Fibroblast of villous mesenchyme (primary cell): ENCODE measurements at regions not wholly inside any gene's neighbourhood (a gene's known extent, or its start where the extent isn't known, plus 50 kb on each side); places are given as distances from the start of the nearest gene placed in this dataset.

ENCODE experiments used
- DNase-seq: peaks from one replicate; pipeline ENCODE4 v3.0.0-alpha.2; 2010; ENCODE audit warnings: low read depth
- H3K4me3 ChIP-seq: 2 replicates; pipeline ENCODE4 v1.5.1; 2011; ENCODE audit warnings: low read depth, mild to moderate bottlenecking, low read length
- CTCF ChIP-seq: IDR thresholded peaks from 2 replicates; pipeline ENCODE4 v1.5.1; 2012; ENCODE audit warnings: low read depth, mild to moderate bottlenecking, low read length; ENCODE audit not compliant: insufficient read depth

- DNase-seq, result no peak
- H3K4me3 ChIP-seq, result no peak overlapping the region
- no peak for TF ChIP-seq CTCF
Observed at GRCh38 chrX:791479-792034, 161.0 kb downstream of the SHOX start.

DNA sequence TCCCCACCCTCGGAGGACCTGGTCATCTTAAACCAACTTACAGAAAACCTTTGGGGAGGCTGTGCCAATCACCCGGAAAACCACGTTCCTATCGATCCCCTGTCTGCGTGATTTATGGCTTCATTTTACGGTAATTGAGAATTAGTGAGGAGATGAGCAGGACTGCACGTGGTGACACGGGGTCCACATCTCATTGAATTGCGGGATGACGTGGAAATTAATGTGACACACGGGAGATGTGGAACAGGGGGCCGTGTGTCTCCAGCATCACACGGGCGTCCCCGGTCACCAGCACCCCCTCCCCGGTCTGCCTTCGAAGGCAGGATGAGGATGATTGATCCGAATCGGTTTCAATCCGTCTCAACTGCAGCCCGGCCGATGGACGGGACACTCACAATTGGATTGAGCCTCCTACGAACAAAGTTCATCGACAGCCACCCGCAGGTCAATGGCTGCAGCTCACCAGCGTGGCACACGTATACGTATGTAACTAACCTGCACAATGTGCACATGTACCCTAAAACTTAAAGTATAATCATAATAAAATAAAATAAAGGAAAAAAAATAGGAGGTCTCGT, 160.3 kb downstream of the SHOX start:
- H3K4me3 ChIP-seq, result no peak overlapping the region
- no peak for DNase-seq
- TF ChIP-seq CTCF, result no peak

DNA sequence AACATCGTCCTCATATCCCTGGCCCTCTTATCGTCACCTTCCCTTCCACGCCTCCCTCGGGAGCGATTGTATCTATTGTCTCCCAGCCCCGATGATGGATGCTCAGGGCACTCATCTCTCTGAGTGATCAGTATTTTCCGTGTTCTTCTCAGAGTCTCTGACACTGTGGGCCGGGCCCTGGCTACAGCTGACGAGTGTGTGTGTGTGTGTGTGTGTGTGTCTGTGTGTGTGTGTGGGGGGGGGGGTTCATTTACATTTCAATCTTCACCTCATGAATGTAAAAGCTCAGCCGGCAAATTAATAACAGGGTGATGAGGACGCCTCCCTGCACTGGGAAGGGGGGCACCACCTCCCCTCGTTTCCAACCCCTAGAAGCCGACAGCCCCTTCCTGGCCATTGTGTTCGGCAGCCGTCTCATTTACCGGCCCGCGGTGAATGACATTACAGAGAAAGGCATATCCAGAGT, 159.5 kb downstream of the SHOX start:
- DNase-seq, result no peak
- H3K4me3 ChIP-seq, result no peak overlapping the region
- no peak for TF ChIP-seq CTCF

DNA sequence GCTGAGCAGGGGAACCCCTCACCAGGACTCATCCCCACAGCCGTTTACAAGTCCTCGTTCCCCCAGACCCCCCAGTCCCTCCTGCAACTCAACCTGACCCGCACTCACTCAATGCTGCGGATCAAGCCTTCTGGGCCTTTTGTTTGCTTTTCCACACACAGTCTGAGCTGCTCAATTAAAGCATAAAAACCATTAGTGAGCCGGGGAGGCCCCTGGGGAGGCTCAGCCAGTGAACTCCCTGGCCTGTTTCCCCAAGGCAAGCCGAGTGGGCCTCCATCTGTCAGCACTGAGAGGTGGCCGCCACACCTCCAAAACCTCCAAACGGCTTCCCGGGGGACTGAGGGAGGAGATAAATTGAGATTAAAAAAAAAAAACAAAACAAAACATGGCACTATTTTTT, 158.5 kb downstream of the SHOX start:
- no peak for DNase-seq
- TF ChIP-seq CTCF, result no peak
- H3K4me3 ChIP-seq, result no peak overlapping the region

GRCh38 chrX:786441-786881, 155.9 kb downstream of the SHOX start:
- DNase-seq, result no peak
- TF ChIP-seq CTCF, result no peak

GRCh38 chrX:784829-785228, 154.2 kb downstream of the SHOX start:
- no peak overlapping the region for H3K4me3 ChIP-seq
- TF ChIP-seq CTCF, result no peak
- no peak for DNase-seq

More at GRCh38 chrX:786441-786881, 155.9 kb downstream of the SHOX start:
- no peak overlapping the region for H3K4me3 ChIP-seq
